Liver (tissue), 8 donors: ENCODE measurements at regions not wholly inside any gene's neighbourhood (a gene's known extent, or its start where the extent isn't known, plus 50 kb on each side); places are given as distances from the start of the nearest gene placed in this dataset.

Source experiments
- DNase-seq: peaks from one replicate; pipeline ENCODE4 v3.0.0-alpha.2; 2017; ENCODE audit warnings: low spot score
- H3K27ac ChIP-seq, 2 donors: one replicate each; pipeline ENCODE4 v1.7.0; 2013; ENCODE audit warnings: inconsistent platforms in 2 of 2, low read length in 2 of 2, control low read depth in 1 of 2, low read depth in 1 of 2, mild to moderate bottlenecking in 1 of 2
- H3K27me3 ChIP-seq, 4 donors: one replicate each; pipeline versions ENCODE4 v1.6.1 to v1.7.0; 2013; ENCODE audit warnings: low read length in 3 of 4, inconsistent platforms in 1 of 4, mild to moderate bottlenecking in 1 of 4, moderate library complexity in 1 of 4; ENCODE audit not compliant: control insufficient read depth in 4 of 4, insufficient read depth in 4 of 4
- H3K36me3 ChIP-seq, 4 donors: one replicate each; pipeline versions ENCODE4 v1.6.1 to v1.7.0; 2013; ENCODE audit warnings: low read length in 3 of 4, mild to moderate bottlenecking in 3 of 4, low read depth in 1 of 4, moderate library complexity in 1 of 4; ENCODE audit not compliant: control insufficient read depth in 4 of 4, insufficient read depth in 3 of 4
- H3K4me1 ChIP-seq, 4 donors: one replicate each; pipeline versions ENCODE4 v1.6.1 to v1.7.0; 2013; ENCODE audit warnings: low read length in 3 of 4, mild to moderate bottlenecking in 3 of 4, moderate library complexity in 1 of 4; ENCODE audit not compliant: control insufficient read depth in 4 of 4, insufficient read depth in 4 of 4
- H3K4me3 ChIP-seq, 3 donors: one replicate each; pipeline versions ENCODE4 v1.6.1 to v1.7.0; 2013; ENCODE audit warnings: low read length in 3 of 3, control low read depth in 1 of 3, low read depth in 1 of 3, mild to moderate bottlenecking in 1 of 3
- H3K9ac ChIP-seq, 2 donors: one replicate each; pipeline ENCODE4 v1.7.0; 2013; ENCODE audit warnings: low read length in 2 of 2, mild to moderate bottlenecking in 2 of 2, moderate library complexity in 2 of 2, control low read depth in 1 of 2, low read depth in 1 of 2
- H3K9me3 ChIP-seq, 4 donors: one replicate each; pipeline versions ENCODE4 v1.6.1 to v1.7.0; 2013; ENCODE audit warnings: low read length in 3 of 4; ENCODE audit not compliant: control insufficient read depth in 4 of 4
- ATF3 ChIP-seq: IDR thresholded peaks from 2 replicates; pipeline ENCODE4 v1.6.1; 2016; ENCODE audit warnings: antibody characterized with exemption
- CTCF ChIP-seq: fragments of 150-350 bp; IDR thresholded peaks from 2 replicates; pipeline ENCODE4 v1.5.1; 2017; ENCODE audit warnings: improper control_type of control experiment, low read depth, low read length; ENCODE audit not compliant: missing input control
- EGR1 ChIP-seq, 2 donors: IDR thresholded peaks; 2 replicates each; pipeline ENCODE4 v1.6.1; 2016 to 2018; ENCODE audit warnings: antibody characterized with exemption in 2 of 2, low read depth in 2 of 2
- FOXA1 ChIP-seq: IDR thresholded peaks from 2 replicates; pipeline ENCODE4 v1.6.1; 2016; ENCODE audit warnings: antibody characterized with exemption
- FOXA2 ChIP-seq: IDR thresholded peaks from 2 replicates; pipeline ENCODE4 v1.6.1; 2016; ENCODE audit warnings: antibody characterized with exemption
- GABPA ChIP-seq, 2 donors: IDR thresholded peaks in 1 of 2; conservative IDR thresholded peaks in 1 of 2; 2 replicates each; pipeline ENCODE4 v1.6.1; 2016; ENCODE audit warnings: antibody characterized with exemption in 2 of 2, mild to moderate bottlenecking in 1 of 2, moderate library complexity in 1 of 2
- HNF4A ChIP-seq, 2 donors: conservative IDR thresholded peaks; 2 replicates each; pipeline ENCODE4 v1.6.1; 2016; ENCODE audit warnings: antibody characterized with exemption in 2 of 2, mild to moderate bottlenecking in 2 of 2
- HNF4G ChIP-seq: IDR thresholded peaks from 2 replicates; pipeline ENCODE4 v1.6.1; 2016; ENCODE audit warnings: antibody characterized with exemption
- JUND ChIP-seq, 2 donors: IDR thresholded peaks; 2 replicates each; pipeline ENCODE4 v1.6.1; 2016; ENCODE audit warnings: antibody characterized with exemption in 2 of 2
- NR2F2 ChIP-seq: IDR thresholded peaks from 2 replicates; pipeline ENCODE4 v1.6.1; 2016; ENCODE audit warnings: antibody characterized with exemption
- RAD21 ChIP-seq, 2 donors: IDR thresholded peaks; 2 replicates each; pipeline ENCODE4 v1.6.1; 2016; ENCODE audit warnings: antibody characterized with exemption in 2 of 2, mild to moderate bottlenecking in 2 of 2
- RXRA ChIP-seq, 2 donors: IDR thresholded peaks; 2 replicates each; pipeline ENCODE4 v1.6.1; 2017 to 2018; ENCODE audit warnings: antibody characterized with exemption in 2 of 2, mild to moderate bottlenecking in 1 of 2
- SP1 ChIP-seq: IDR thresholded peaks from 2 replicates; pipeline ENCODE4 v1.6.1; 2018; ENCODE audit warnings: antibody characterized with exemption, mild to moderate bottlenecking
- YY1 ChIP-seq: IDR thresholded peaks from 2 replicates; pipeline ENCODE4 v1.6.1; 2016; ENCODE audit warnings: antibody characterized with exemption, mild to moderate bottlenecking
- ZBTB33 ChIP-seq: IDR thresholded peaks from 2 replicates; pipeline ENCODE4 v1.6.1; 2016; ENCODE audit warnings: antibody characterized with exemption
- WGBS: extraction: QIAGEN DNeasy Blood & Tissue Kit; methylation state at CpG from one replicate; pipeline ENCODE4 v1.1.7; 2013; 5-methylcytosine and 5-hydroxymethylcytosine counted together
- donor health status: healthy.
- donor health status: healthy.
- donor health status: healthy.
- donor health status: healthy.
- donor health status: healthy.

GRCh38 chr10:106402458-106402857, 762.0 kb downstream of the SORCS1 start:
- H3K27ac ChIP-seq, result no peak overlapping the region
- 84% methylated on average over 2 of the region's 2 CpGs for WGBS
- H3K4me3 ChIP-seq, result no peak overlapping the region
- no peaks in the 10 kb centered on the region for H3K27me3 ChIP-seq
- no peak overlapping the region for H3K9ac ChIP-seq
- no peaks in the 10 kb centered on the region for H3K36me3 ChIP-seq
- no peaks in the 10 kb centered on the region for H3K4me1 ChIP-seq
- DNase-seq, result no peak
- H3K9me3 ChIP-seq, result no peaks in the 10 kb centered on the region
- TF ChIP-seq HNF4G (no peak), RAD21 (IDR thresholded peaks at IDR 0.05) (no peak), FOXA2 (no peak), RXRA (IDR thresholded peaks at IDR 0.05) (no peak), CTCF (no peak)

- H3K4me3 ChIP-seq, result no peak overlapping the region
- DNase-seq, result no peak
Observed at GRCh38 chr10:106401967-106402366, 762.5 kb downstream of the SORCS1 start.

More at GRCh38 chr10:106401967-106402366, 762.5 kb downstream of the SORCS1 start:
- H3K4me1 ChIP-seq, result no peaks in the 10 kb centered on the region
- TF ChIP-seq RAD21 (IDR thresholded peaks at IDR 0.05) (no peak), SP1 (no peak), JUND (IDR thresholded peaks at IDR 0.05) (no peak), ATF3 (no peak), RXRA (IDR thresholded peaks at IDR 0.05) (no peak), FOXA2 (no peak), HNF4A (conservative IDR thresholded peaks at IDR 0.05) (no peak), FOXA1 (no peak), GABPA (IDR thresholded peaks at IDR 0.05 in 1 of 2, conservative IDR thresholded peaks at IDR 0.05 in 1 of 2) (no peak), YY1 (no peak), CTCF (no peak), HNF4G (no peak), NR2F2 (no peak), EGR1 (IDR thresholded peaks at IDR 0.05; ENCODE audit: low read depth in 2 of 2) (no peak), ZBTB33 (no peak)
- no peak overlapping the region for H3K27ac ChIP-seq
- no peaks in the 10 kb centered on the region for H3K9me3 ChIP-seq
- no peak overlapping the region for H3K9ac ChIP-seq
- no peaks in the 10 kb centered on the region for H3K27me3 ChIP-seq
- no peaks in the 10 kb centered on the region for H3K36me3 ChIP-seq
